Endodermal cell (in vitro differentiated cells): ENCODE measurements at regions not wholly inside any gene's neighbourhood (a gene's known extent, or its start where the extent isn't known, plus 50 kb on each side); places are given as distances from the start of the nearest gene placed in this dataset.

Experiments used
- DNase-seq: peaks from one replicate; pipeline ENCODE4 v3.0.0-alpha.2; 2017
- H3K27ac ChIP-seq: 2 replicates; pipeline ENCODE4 v1.5.1; 2013; ENCODE audit warnings: mild to moderate bottlenecking, low read depth, low read length, moderate library complexity
- H3K27me3 ChIP-seq: 2 replicates; pipeline ENCODE4 v1.6.1; 2013; ENCODE audit warnings: mild to moderate bottlenecking, low read length, moderate library complexity; ENCODE audit not compliant: insufficient read depth, control insufficient read depth, poor library complexity, severe bottlenecking
- H3K36me3 ChIP-seq: 2 replicates; pipeline ENCODE4 v1.7.0; 2013; ENCODE audit warnings: mild to moderate bottlenecking, low read length, moderate library complexity; ENCODE audit not compliant: control insufficient read depth, insufficient read depth
- H3K4me1 ChIP-seq: one replicate; pipeline ENCODE4 v1.7.0; 2013; ENCODE audit warnings: low read length; ENCODE audit not compliant: control insufficient read depth, insufficient read depth
- H3K4me3 ChIP-seq: 2 replicates; pipeline ENCODE4 v1.5.1; 2013; ENCODE audit warnings: mild to moderate bottlenecking, low read length, moderate library complexity
- H3K9ac ChIP-seq: 2 replicates; pipeline ENCODE4 v1.6.1; 2013; ENCODE audit warnings: mild to moderate bottlenecking, low read length, moderate library complexity; ENCODE audit not compliant: poor library complexity, severe bottlenecking; ENCODE audit errors: extremely low read depth
- H3K9me3 ChIP-seq: 2 replicates; pipeline ENCODE4 v1.6.1; 2013; ENCODE audit warnings: mild to moderate bottlenecking, low read length, moderate library complexity; ENCODE audit not compliant: control insufficient read depth
- H3K27ac Mint-ChIP-seq: 2 replicates; pipeline ENCODE4 v1.8.0; 2020; ENCODE audit warnings: mixed read lengths
- H3K27me3 Mint-ChIP-seq: 2 replicates; pipeline ENCODE4 v1.8.0; 2021; ENCODE audit warnings: mild to moderate bottlenecking, mixed read lengths; ENCODE audit not compliant: insufficient read depth
- H3K36me3 Mint-ChIP-seq: 2 replicates; pipeline ENCODE4 v1.8.0; 2020; ENCODE audit warnings: low read depth, mixed read lengths
- H3K4me1 Mint-ChIP-seq: 2 replicates; pipeline ENCODE4 v1.8.0; 2020; ENCODE audit warnings: mixed read lengths
- H3K4me3 Mint-ChIP-seq: 2 replicates; pipeline ENCODE4 v1.8.0; 2020; ENCODE audit warnings: mild to moderate bottlenecking, moderate library complexity, mixed read lengths
- H3K9me3 Mint-ChIP-seq: 2 replicates; pipeline ENCODE4 v1.8.0; 2020; ENCODE audit warnings: mild to moderate bottlenecking, mixed read lengths
- CTCF ChIP-seq: fragments of 200-600 bp; sonication (generic); conservative IDR thresholded peaks from 2 replicates; pipeline ENCODE4 v1.5.0; 2021; ENCODE audit warnings: antibody characterized with exemption, mild to moderate bottlenecking
- WGBS, 2 experiments: methylation state at CpG; one replicate each; pipeline versions ENCODE4 v1.1.5 to v1.1.7; 2013; ENCODE audit warnings: missing lambda C conversion rate in 2 of 2, mixed read lengths in 1 of 2; ENCODE audit not compliant: insufficient coverage in 1 of 2, insufficient read length in 1 of 2; 5-methylcytosine and 5-hydroxymethylcytosine counted together

- TF ChIP-seq CTCF: no peak
- H3K4me1 ChIP-seq: peaks cover 5% of the 10 kb centered on the region
- Mint-ChIP-seq H3K36me3 (no peaks in the 10 kb centered on the region), H3K4me3 (no peak overlapping the region), H3K9me3 (no peaks in the 10 kb centered on the region), H3K27ac (no peak overlapping the region), H3K27me3 (peaks cover 6% of the 10 kb centered on the region), H3K4me1 (no peaks in the 10 kb centered on the region)
- 87 to 91% methylated on average over 3 to 5 of the region's 5 CpGs for WGBS, 2 experiments
- no peak for DNase-seq
- H3K4me3 ChIP-seq: no peak overlapping the region
- no peak overlapping the region for H3K9ac ChIP-seq
- H3K27ac ChIP-seq: no peak overlapping the region
- no peaks in the 10 kb centered on the region for H3K27me3 ChIP-seq
- H3K36me3 ChIP-seq: no peaks in the 10 kb centered on the region
- H3K9me3 ChIP-seq: no peaks in the 10 kb centered on the region
Measured at GRCh38 chr1:116287341-116288200, 85.5 kb upstream of the ATP1A1 start.

- no peak overlapping the region for H3K27ac ChIP-seq
- Mint-ChIP-seq H3K27ac (no peak overlapping the region), H3K4me3 (no peak overlapping the region), H3K4me1 (no peaks in the 10 kb centered on the region), H3K27me3 (peaks cover 3% of the 10 kb centered on the region), H3K9me3 (no peaks in the 10 kb centered on the region), H3K36me3 (no peaks in the 10 kb centered on the region)
- no peak overlapping the region for H3K9ac ChIP-seq
- peaks cover 5% of the 10 kb centered on the region for H3K4me1 ChIP-seq
- no peaks in the 10 kb centered on the region for H3K27me3 ChIP-seq
- TF ChIP-seq CTCF: no peak
- WGBS, 2 experiments: 90 to 92% methylated on average over 2 of the region's 2 CpGs
- H3K9me3 ChIP-seq: no peaks in the 10 kb centered on the region
- no peaks in the 10 kb centered on the region for H3K36me3 ChIP-seq
- DNase-seq: no peak
- no peak overlapping the region for H3K4me3 ChIP-seq
Measured at GRCh38 chr1:116288201-116288598, 84.8 kb upstream of the ATP1A1 start.

- 93 to 100% methylated on average over 1 to 2 of the region's 2 CpGs for WGBS, 2 experiments
- H3K27ac Mint-ChIP-seq: no peak overlapping the region
- H3K9me3 Mint-ChIP-seq: no peaks in the 10 kb centered on the region
- Histone ChIP-seq H3K27me3 (no peaks in the 10 kb centered on the region), H3K9me3 (no peaks in the 10 kb centered on the region), H3K4me1 (peaks cover 5% of the 10 kb centered on the region), H3K4me3 (no peak overlapping the region), H3K27ac (no peak overlapping the region), H3K9ac (no peak overlapping the region), H3K36me3 (no peaks in the 10 kb centered on the region)
- H3K4me3 Mint-ChIP-seq: no peak overlapping the region
- TF ChIP-seq CTCF: no peak
- no peaks in the 10 kb centered on the region for H3K27me3 Mint-ChIP-seq
- H3K36me3 Mint-ChIP-seq: no peaks in the 10 kb centered on the region
- no peaks in the 10 kb centered on the region for H3K4me1 Mint-ChIP-seq
- DNase-seq: no peak
Measured at GRCh38 chr1:116289193-116289592, 83.9 kb upstream of the ATP1A1 start.
